HG03521 (cell line): ENCODE measurements at regions not wholly inside any gene's neighbourhood (a gene's known extent, or its start where the extent isn't known, plus 50 kb on each side); places are given as distances from the start of the nearest gene placed in this dataset.

Experiments
- ATAC-seq: cut with Tn5 transposase; IDR thresholded peaks from one replicate; pipeline ENCODE4 v1.9.1; 2021; ENCODE audit warnings: mild to moderate bottlenecking, moderate library complexity; ENCODE audit not compliant: unreplicated experiment

DNA sequence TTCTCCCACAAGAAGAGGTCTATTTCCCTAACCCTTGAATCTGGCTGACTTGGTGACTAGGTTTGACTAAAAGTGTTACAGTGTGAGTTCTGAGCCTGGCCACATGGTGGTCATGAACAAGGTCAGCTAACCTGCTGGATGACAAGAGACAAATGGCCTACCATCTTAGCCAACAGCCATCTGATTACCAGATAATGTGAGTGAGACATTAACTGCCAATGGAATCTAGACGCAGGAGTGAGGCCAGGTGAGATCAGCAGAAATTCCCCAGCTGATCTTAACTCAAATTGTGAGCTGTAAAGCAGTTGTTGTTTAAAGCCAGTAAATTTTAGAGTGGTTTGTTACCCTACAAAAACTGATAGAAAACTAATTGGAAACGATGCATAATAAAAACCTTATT, 320.0 kb downstream of the BRINP2 start:
- ATAC-seq = no peak

- no peak for ATAC-seq
These were observed 319.4 kb downstream of the BRINP2 start for GRCh38 chr1:177490036-177490639.

- ATAC-seq = no peak
These were observed 318.0 kb downstream of the BRINP2 start for GRCh38 chr1:177488722-177489121.

GRCh38 chr1:177487481-177487880, 316.7 kb downstream of the BRINP2 start:
- no peak for ATAC-seq

GRCh38 chr1:177480741-177481305, 310.1 kb downstream of the BRINP2 start:
- ATAC-seq = no peak

DNA sequence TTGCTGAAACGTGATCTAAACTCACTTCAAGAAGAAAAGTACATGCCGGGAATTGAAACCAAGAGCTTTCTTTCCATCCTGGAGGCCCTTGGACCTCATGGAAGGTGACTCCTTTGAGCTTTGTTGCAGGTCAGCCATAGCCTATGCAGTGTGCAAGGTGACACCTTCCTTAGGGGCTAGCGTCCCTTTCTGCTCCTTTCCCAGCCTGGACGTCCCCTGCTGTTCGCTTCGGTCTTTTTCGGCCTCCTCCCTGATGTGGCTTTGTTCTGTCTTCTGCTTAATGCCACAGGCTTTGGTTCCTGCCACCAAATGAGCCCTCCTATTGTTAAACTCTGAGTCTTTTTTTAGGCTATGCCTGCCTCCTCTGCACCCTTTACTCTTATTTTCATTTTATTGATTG, 308.8 kb downstream of the BRINP2 start:
- no peak for ATAC-seq

DNA sequence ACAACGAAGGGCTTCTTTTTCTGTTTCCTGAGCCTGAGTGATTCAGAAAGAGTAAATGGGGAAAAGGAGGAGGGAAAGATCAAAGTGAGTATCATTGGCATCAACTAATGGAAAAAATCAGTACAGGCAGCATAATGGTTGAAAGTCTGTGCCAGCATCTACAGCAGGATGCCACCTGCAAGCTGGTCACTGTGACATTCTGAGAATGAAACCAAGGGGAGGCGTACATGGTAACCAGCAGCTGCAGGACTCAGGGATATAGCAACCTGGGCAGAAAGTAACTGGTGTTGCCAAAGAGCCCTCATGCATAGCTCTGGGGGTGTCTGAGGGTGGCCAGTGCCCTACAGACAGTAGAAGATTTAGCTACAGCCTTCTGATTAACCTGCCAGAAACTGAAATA, 305.9 kb downstream of the BRINP2 start:
- no peak for ATAC-seq

GRCh38 chr1:177472567-177472966, 301.8 kb downstream of the BRINP2 start:
- no peak for ATAC-seq

- no peak for ATAC-seq
These were observed 300.5 kb downstream of the BRINP2 start for GRCh38 chr1:177471244-177471643.

DNA sequence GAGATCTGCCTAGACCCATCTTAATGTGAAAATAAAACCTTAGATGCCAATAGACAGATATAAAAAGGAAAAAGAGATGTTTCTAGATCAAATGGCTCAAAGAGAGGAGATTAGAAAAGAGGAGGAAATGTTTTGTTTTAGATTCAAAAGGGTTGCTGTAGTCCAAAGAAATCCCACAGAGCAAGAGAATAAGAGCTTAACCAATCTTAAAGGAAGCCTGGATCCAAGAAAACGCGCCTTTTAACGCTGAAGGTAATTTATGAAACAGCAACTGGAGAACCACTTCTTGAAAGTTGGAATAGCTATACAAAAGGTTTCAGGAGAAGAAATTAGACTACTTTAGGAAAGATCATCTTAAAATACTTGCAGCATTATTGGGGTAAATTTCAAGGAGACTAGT, 298.8 kb downstream of the BRINP2 start:
- no peak for ATAC-seq

DNA sequence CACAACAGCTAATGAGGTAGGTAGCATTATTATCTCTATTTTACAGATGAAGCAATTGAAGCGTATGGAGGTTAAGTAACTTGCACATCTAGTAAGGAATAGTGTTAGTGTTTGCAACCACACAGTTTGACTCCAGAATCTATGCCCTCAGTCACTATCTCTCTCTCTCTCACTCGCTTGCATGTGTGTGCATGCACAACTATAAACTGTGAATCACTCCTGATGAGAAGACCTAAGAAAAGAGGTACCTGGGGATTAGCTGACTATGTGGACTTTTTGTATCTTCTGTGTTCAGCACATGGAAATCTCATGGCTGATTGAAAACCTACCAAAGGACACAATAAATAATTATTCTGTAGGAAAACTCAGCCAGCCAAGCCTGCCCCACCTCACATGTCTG, 295.5 kb downstream of the BRINP2 start:
- no peak for ATAC-seq

GRCh38 chr1:177464686-177465085, 293.9 kb downstream of the BRINP2 start:
- ATAC-seq = no peak

GRCh38 chr1:177451191-177451590, 280.4 kb downstream of the BRINP2 start:
- ATAC-seq = no peak

DNA sequence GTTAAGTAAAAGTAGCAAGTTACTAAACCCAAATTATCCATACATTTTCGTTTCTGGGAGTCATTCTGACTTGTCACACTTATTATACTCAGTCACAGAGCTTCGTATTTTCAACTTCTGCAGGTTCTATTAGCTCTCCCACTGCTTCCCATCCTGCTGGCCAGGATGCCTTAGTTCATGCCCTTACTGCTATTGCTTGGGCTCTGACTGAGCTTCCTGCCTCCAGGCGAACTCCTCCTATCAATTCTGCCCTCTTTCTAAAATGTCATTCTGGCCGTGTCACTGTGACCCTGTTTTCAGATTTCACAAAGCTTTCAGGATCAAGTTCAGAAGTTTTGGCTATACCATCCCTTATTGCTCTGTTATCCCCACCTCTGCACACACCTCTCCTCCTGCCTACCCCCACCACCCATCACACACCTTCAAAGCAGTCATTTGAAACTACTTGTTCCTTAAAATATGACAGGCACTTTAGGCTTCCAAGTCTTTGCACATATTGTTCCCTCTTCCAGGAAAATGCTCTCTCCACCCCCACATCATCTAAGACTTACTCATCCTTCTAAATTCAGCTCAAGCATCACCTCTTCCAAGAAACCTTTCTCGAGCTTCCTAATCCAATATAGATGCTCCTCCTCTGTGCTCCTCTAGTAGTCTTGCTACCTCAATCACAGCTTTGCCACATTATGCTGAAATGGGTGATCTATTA, 278.0 kb downstream of the BRINP2 start:
- no peak for ATAC-seq

GRCh38 chr1:177448036-177448615, 277.4 kb downstream of the BRINP2 start:
- no peak for ATAC-seq

DNA sequence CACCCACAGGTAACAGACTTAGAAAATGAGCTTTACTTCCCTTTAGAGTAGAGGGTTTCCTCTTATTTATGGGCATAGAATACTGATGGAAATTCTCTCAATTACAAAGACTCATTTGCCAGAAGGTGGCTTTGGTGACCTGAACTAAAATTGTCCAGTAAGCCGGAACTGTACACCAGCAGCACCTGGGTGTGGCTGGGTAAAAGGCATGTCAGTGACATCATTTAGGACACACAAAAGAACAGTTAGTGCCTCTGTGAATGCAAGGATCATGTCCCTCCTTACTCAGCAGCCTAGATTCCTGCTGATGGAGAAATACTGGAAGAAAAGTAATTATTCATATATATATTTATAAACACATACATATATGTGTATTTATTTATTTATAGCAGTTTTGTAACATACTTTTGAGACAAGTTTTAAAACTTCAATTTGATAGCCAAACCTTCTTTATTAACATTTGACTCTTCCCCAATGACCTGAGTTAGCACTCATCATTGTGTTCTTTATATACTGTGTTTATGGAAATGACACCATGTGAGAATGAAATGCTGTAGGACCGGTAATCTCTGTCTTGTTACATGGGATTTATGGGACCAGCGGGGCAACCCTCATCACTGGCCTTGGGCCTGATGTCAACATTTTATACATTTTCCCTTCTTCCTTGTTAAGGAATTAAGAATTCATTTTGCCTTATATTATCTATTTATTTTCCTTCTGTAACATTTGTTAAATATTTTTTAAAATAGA, 274.4 kb downstream of the BRINP2 start:
- ATAC-seq = no peak

DNA sequence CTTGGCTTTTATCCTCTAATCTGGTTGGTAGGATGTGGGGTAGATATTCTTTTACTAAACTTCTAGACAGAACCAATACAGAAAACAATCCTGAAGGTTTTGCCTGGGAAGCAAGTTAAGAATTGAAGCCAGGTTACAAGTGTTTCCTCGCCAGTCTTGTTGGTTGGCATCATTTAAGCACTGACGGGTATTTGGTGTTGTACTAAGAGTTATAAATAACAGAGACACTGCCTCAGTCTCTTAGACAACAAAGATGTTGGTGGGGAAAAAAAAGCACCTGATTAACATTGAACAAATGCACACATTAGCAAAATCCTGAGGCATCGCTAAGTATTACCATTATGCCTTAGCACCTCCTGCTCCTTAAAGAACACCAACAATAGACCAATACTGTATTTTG, 272.2 kb downstream of the BRINP2 start:
- no peak for ATAC-seq

GRCh38 chr1:177442584-177442983, 271.8 kb downstream of the BRINP2 start:
- ATAC-seq = no peak

DNA sequence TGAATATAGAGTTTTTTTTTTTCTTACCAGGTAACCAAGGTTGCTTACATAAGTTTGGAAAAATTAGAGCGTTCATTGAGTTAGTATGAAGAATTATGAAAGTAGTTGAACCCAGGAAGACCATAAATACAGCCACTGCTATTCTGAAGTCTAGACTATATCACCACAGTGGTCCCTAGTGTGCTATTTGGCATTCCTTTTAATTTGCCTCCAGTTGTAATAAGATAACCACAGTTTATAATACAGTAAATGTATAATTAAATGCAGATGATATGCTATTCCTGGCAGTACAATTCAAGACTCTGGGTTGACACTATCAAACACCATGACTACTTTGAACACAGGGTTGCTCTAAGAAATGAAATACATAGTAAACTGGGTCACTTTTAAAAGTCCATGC, 270.5 kb downstream of the BRINP2 start:
- ATAC-seq = no peak

- no peak for ATAC-seq
These were observed 270.1 kb downstream of the BRINP2 start for GRCh38 chr1:177440821-177441220.

DNA sequence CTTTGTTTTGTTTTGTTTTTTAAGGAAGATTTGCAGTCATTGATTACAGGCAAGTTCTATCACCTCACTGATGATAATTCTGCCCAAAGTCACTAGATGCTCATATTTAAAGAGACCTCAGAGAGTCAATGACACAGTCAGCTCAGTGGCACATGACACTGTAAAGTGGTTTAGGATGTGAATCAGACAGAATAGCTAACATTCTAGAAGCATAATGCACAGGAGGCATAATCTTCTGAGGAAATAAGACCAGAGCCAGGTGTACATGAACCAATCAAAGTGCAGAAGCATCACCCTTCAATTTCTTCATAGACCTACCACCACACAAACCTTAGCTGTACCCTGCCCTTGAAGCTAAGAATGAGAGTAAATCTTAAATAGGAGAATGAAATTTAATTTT, 268.5 kb downstream of the BRINP2 start:
- ATAC-seq = no peak
